Stimulated activated CD8-positive, alpha-beta memory T cell treated with anti-CD3 and anti-CD28 coated beads, Interleukin-12 subunit alpha, Interleukin-12 subunit beta, amount 100 ng/mL, for 1 hour (primary cell): ENCODE measurements at regions not wholly inside any gene's neighbourhood (a gene's known extent, or its start where the extent isn't known, plus 50 kb on each side); places are given as distances from the start of the nearest gene placed in this dataset.

Source experiments
- DNase-seq: peaks from one replicate; pipeline ENCODE4 v3.0.0-alpha.2; 2020; ENCODE audit warnings: low read depth

DNA sequence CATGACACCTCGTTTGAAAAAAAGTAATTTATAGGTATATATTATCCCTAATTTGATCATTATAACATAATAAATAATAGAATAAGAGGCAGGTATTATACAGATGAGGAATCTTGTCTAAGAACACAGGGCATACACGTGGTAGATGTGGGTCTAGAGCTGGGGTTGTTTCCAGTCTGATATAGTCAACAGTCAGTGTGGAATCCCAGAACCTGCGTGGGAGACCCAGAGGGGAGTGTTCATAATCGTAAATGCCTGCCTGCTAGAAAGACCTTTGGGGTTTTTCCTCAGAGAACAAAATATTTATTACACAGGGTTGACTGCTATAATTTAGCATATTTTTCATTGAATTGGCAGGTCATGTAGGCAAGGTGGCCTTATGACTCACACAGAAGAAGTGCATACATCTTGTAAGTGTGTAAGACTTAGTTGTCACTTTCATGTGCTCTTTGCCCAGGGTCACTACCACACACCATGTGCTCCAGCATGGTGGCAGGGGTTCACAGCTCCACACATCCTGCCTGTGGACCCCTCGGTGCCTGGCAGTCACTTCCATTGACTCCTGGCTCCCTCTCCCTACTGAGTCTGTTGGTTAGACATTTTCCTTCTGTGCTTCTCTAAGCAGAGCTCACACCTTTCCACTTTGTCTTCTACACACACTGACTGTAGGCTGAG lies 94.9 kb upstream of the IKZF1 start:
- no peak for DNase-seq

DNA sequence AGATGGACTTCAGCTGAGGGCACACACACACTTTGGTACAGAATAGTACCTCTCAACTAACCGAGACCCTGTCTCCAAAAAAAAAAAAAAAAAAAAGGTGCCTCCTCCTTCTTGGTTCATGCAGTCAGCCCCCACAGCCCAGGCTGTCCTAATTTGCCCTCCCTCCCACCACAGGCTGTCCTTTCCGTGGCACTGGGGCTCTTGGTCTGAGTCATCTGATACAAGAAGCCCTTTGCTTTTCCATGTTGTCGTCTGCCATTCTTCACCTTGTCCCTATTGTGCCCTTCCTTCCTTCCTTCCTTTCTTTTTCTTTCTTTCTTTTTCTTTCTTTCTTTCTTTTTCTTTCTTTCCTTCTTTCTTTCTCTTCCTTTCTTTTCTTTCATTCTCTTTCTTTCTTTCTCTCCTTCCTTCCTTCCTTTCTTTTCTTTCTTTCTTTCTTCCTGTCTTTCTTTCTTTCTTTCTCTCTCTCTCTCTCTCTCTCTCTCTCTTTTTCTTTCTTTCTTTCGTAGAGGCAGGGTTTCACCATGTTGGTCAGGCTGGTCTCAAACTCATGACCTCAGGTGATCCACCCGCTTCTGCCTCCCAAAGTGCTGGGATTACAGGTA lies 96.0 kb upstream of the IKZF1 start:
- no peak for DNase-seq

DNA sequence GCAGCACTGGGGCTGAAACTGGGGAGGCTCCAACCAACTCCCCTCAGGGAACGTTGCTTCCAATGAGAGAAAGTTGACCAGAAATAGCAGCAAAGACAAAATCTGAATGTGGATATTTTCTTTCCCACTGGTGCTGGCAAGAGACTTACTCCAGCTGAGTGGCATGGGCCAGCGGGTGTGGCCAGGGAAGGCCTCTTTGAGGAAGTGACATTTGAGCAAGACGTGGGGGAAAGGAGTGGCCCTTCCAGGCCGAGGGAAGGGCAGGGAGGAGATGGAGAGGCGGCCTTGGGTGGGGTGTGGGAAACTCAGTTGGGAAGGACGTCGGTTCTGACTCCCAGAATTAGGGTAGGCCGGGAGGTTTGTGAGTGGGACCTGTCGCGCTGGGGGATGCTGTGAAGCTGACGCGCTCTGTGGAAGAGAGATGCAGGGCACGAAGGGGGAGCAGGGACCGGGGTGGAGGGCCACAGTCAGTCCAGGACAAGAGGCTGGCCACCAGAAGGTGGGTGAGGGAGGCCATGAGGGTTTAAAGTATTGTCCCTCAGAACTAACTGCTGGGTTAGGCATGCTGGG lies 96.7 kb upstream of the IKZF1 start:
- DNase-seq = no peak

DNA sequence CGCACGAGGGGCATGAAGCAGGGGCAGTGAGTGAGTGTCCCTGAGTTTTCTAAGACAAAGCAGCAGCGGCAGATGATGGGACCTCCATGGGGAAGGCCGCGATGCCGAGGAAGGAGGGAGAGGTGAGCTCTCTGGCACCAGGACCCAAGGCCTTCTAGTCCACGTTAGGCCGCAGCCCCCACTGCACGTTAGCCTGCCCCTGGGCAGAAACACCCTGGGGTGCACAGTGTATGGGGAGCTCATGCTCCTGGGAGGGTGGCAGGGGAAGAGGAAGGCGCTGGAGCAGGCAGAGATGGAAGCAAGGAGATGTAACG lies 97.3 kb upstream of the IKZF1 start:
- DNase-seq = no peak

DNA sequence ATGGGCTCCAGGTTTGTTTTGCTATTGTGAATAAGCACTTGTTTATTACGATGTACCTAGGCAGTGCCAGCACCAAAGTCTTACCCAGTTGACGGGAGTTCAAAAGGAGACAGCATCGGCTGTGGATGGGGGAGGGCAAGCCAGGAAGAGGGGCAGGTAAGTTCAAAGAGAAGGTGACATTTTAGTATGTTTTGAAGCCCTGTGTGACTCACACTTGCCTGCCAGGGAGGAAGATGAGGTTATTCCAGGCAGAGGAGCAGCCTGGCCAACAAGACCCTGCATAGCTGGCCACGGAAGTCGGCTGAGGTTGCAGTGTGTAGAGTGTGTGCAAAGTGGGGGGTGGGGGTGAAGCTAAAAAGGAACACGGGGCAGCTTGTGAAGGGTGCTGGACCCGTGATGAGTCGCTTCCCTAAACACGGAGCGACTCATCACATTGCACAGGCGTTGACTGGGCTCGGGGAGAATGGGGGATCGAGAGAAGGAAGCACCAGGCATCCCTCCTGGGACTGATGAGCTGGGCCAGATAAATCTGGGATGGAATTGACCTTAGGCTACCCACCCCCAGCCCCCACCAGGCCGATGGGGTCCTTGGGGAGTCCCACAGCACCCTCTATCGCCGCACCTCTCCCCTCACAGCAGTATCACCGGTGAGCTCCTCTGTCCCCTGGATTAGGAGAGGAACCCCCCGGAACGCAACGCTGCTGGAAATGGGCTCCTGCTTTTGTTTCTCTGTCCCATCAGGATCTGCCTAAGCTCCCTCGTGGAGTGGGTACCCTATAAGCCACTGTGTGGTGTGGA lies 97.9 kb upstream of the IKZF1 start:
- DNase-seq = peak; percentile 54

DNA sequence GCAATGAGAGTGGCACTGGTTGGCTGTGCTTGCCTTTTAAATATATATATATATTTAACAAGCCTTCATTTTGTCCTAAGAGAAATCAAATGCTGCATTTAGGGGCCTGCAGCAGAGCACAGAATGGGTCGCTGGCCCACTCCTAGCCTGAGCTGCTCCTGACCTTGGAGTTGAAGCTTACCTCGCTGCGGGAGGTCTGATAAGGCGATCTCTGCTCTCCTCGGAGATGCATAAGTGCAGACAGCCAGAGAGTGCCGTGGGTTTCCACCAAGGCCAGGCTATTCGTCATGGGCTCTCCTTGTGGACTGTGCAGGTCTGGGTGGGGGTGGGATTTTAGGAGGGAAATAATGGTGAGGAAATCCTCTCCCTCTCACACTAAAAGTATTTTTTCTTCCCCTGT lies 99.5 kb upstream of the IKZF1 start:
- DNase-seq = no peak

DNA sequence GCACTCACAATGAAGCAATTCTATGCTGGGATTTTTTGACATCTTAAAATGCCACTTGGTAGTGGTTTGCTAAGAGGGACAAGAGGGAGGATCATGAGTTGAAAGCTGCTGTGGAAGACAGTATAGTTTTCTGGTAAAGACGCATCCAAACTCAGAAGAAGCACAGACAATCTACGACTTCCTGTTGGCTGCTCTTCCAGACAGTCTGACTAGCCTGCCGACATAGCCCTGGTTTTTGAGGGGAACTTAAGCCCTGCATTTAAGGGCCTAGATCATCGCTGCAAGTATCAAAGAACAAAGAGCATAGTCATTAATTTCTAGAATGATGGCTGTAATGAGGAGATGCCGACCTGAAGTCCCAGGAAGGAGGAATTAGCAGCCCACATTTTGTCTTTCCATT lies 99.9 kb upstream of the IKZF1 start:
- DNase-seq = no peak

DNA sequence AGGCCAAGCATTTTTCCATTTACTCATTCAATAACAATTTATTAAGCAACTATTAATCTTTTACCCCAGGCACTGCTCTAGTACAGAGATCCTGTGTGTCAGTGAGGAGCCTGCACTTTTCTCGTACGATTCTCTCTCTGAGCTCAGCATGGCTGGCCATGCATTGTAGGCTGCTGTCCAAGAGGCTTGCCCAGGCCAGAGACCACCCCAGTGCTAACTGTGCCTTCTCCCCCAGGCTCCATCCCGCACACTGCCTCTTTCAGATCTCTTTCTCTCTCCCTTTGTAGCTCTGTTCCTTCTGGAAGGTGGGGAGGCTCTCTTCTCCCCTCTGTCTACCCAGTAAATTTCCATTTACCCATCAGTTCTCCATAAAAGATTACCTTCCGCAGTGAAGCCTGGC lies 101.0 kb upstream of the IKZF1 start:
- no peak for DNase-seq

DNA sequence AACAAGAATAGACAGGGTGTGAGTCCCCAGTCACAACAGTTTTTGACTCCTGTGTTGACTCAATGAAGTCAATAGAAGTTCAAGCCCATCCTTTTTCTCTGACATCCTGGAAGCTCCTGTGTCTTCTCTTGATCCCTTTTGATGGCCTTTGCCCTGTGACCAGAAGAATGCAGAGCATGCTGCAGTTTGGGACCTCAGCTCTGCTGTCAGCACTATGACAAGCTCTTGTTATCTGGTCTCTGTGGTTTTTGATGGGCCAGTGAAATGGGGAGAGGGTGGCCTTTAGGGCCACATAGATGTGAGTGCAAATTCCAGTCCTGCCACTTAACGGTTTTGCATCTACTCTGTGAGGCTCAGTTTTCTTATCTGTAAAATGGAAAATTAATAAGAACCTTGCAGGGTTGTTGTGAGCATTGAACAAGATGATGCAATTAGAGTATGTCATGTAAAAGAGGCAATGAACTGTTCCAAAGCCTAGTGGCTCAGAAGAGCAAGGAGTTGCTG lies 102.4 kb upstream of the IKZF1 start:
- no peak for DNase-seq

DNA sequence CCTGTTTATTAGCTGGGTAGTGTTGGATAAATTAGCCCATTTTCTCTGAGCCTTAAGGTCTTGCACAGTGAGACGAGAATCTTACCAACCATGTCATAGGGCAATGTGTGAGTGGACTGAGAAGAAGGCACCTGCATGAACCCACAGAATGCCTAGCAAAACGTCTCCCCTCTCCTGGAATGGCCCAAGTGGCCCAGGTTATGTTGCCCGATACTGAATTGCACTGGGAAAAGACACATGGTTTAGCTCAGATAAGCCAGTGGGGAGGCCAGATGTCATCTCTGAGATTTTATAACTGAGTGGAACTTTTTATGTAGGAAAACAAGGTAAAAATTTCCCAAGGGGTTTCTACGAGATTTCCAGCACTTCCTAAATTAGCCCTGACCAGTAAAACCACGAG lies 104.7 kb upstream of the IKZF1 start:
- no peak for DNase-seq

DNA sequence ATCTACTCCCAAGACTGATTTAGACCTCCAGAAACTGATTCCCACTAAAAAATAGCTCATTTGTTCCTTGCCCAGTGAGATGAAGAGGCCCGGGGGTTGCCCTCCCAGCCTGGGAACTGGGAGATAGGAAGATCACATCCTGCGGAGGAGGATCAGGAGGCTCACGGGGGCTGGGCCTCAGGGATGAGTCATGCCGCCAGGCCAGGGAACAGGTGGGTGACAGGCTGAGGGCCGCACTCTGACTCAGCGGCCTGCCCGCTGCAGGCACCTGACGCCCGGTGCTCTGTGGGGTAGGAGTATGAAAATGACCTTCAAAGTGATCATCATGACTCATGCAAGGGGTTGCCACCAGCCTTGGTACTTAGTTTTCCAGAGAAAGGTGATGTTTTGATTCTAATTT lies 104.5 kb upstream of the ZPBP start:
- DNase-seq = peak; percentile 32

DNA sequence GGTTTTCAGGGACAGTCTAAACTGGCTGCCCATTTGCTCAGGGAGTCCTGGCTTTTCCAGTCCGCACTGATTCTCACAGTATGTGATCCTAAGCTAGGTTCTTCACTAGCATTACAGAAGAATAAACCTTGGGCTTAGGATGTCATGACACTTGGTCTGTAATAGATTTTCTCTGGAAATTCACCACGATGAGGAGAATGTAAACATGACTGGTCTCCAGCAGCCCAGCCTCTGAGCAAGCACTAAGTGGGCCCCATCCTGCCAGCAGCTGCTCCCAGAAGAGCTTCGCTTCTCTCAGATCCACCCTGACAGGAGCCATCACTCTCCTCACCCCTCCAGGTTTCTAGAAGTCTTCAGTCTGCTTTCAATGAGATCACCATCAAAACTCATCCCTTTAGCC lies 103.7 kb upstream of the ZPBP start:
- DNase-seq = no peak

DNA sequence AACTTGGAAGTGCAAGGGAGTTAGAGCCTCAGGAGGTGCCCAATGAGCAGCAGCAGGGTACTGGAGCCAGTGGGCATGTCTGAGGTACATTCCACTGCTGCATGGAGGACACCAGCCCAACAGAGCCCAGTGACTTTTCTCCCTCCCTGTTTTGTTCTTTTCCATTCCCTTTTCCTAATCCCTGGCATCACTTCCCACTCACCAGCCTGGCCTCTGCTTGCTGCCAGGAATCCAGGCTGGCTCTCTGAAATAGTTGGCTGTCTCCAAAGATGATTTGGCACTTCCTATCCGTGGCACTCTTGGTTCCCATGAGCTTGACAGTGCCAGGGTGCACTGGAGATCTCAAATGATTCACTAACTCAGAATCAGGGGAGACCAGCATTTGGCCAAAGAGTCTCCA lies 97.7 kb upstream of the ZPBP start:
- DNase-seq = no peak

DNA sequence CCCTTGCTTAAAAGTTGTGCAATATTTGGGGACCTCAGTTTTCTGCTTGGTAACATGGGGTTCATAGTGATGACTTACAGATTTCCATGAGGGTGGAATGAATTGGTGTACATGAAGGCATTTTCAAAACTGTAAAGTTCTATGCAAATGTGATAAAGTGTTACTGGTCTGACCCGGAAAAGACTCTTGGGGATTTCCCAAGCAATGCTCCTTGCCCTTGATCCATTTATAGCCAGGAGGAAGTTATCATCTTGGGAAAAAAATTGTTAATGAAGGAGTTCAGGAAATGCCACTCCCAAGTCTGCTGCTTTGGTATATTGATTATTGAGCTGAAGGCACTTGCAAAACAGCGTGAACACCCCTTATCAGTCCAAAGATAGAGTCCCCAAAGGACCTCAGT lies 96.3 kb upstream of the ZPBP start:
- no peak for DNase-seq

DNA sequence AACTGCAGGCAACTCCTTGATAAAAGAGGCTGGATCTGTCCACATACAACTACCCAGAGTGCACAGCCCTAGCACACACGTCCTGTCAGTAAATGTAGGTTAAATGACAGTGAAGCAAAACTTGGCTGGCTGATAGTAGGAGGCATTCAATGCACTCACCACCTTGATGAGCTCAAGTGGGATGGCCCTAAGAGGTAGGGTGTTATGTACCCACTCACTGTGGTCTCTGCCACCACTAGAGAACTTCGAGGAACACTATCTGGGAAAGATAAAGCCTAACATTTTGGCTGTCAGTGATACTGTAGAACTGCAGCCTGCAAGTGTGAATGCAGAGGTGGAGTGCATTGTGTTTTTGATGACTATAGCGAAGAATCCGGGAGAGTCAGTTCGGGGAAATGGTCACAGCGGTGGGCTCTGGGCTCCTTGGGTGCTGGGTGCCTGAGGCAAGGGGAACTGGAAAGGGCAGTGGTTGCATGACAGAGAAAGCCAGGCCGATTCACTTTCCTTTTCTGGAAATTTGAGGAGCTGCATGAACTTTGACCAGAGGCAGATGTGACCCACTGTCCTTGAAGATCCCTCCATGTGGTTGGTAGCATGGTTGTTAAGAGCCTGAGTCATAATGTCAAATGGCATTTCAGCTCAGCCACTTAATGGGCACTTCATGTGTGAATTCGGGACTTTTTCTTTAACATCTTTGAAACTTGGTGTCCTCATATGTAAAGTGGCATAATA lies 93.1 kb upstream of the ZPBP start:
- DNase-seq = no peak

DNA sequence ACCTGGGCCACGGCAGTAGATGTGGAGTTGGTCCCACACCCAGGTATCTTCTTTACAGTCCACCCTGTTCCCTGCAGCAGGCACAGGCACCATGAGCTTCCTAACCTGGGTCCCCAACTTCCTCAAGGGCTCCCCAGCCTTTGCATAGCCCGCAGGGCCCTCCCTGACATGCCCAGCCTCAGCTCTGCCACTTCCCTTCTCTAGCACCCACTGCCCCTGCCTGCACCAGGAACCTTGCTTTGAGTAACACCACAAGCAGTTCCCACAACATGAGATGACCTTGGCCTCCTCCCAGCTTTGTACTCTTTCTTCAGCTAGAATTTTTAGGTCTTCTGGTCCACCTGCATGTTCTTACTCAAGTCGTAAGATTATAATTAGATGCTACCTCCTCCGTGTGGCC lies 92.2 kb upstream of the ZPBP start:
- DNase-seq = no peak

DNA sequence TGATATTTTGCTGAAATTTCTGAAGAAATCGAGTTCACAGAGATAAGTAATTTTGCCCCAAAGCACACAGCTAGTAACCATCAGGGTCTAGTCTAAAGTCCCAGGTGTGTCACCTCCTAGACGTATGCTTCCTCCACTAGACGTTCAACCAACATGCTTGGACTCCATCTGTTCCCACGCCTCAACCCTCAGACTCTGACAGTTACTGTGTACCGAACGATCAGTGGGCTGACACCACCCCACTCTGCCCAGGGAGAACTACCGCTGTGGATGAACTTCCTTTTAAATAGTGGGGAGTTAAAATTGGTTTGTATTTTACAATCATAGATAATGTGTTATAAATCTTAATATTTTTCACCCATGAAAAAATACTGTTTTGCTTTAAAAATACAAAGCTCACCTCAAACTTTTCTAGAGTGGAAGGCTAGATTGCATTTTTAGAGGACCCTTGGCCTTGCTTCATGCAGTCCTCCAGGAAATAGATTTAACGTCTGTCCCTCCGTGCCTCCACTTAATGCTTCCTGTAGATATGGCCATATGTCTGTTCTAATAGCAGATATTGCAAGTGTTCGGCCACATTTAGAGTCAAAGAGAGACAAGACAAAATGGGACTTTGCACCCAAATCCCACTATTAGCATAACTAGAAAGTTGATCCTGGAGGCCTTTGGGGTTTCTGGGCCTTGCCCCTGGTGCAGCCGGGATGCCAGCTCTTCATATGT lies 91.4 kb upstream of the ZPBP start:
- DNase-seq = no peak

DNA sequence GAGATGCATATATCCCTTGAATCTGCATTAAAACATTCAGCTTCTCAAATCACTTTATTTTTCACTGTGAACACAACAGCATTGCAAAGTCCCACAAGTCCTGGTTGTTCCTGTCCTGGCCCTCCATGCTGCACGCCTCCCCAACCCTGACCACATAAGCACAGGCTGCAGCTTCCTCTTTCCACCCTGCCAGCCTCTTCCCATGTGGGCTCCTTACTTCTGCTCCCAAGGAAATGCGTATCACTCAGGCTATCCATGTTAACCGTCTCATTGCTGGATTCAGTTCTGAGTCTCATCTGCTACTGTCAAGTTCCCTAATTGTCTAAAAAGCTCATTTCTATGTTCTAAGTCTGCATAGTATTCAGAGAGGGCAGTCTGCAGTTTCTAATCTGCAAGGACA lies 89.7 kb upstream of the ZPBP start:
- no peak for DNase-seq

DNA sequence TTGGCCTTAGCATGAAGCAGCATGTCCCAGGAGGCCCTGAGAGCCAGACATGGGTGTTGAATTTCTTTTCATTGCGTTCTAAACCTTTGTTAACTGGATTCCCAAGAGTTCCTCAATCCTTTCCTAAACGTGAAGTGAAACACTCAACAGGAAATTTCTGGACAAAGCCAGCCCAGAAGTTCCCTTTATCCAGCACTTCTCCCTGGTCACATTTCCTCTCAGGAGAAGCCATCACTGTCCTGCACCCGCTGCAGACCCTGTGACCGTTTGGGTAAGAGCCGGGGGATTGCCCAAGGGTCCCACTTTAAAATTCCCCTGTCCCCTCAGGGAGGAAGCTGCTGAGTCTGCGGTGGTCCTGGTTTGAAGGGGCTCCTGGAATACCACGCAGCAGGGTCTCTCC lies 88.0 kb upstream of the ZPBP start:
- no peak for DNase-seq

DNA sequence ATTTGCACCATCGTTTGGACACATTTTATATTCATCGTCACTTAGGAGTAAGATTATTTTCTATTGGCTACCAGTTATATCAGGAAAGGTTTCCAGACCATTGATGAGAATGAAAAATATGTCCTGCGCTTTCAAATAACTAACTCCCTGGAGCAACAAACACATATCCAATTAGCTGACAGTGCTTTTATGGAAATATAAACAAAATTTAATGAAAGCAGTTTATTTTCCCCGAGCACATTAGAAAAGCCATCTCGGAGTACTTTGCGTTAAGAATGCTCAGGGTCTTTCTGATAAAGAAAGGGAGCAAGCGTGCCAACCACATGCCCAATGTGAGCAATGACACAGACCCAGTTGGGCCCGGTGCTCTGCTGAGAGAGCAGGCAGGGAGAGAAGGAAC lies 85.1 kb upstream of the ZPBP start:
- DNase-seq = no peak

DNA sequence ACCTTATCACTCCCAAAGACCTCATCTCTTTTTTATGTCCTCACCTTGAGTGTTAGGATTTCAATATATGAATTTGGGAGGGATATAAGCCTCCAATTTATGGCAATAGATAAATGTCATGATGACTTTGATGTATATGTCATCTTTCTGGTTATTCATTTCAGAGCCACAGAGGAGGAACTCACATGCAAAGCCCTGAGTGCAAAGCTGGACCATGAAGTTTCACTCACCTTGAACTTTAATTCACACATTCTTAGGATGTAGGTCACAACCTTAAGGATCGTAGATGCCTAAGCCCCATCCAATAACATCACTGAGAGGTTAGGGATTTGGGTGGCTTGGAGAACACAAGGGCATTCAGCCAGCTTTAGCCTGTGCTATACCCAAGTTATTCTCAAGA lies 81.9 kb upstream of the ZPBP start:
- no peak for DNase-seq
